Stimulated activated effector memory CD8-positive, alpha-beta T cell treated with anti-CD3 and anti-CD28 coated beads, Interleukin-12 subunit alpha, Interleukin-12 subunit beta, amount 100 ng/mL, for 72 hours (primary cell): ENCODE measurements at regions not wholly inside any gene's neighbourhood (a gene's known extent, or its start where the extent isn't known, plus 50 kb on each side); places are given as distances from the start of the nearest gene placed in this dataset.
A peak's percentile ranks its signal among the peaks of the same experiment; 100 is the strongest.

Experiments used
- ATAC-seq: fragments of 150-1000 bp; cut with Tn5 transposase; 2 replicates; pipeline ENCODE4 v1.10.0; 2021
- DNase-seq, 2 donors: peaks; one replicate each; pipeline ENCODE4 v3.0.0; 2021 to 2022; ENCODE audit warnings: low spot score in 2 of 2
- H3K27ac Mint-ChIP-seq: one replicate; pipeline ENCODE4 v1.8.0; 2022; ENCODE audit warnings: mild to moderate bottlenecking, mixed read lengths
- H3K36me3 Mint-ChIP-seq: one replicate; pipeline ENCODE4 v1.8.0; 2022; ENCODE audit warnings: mild to moderate bottlenecking, mixed read lengths
- H3K4me1 Mint-ChIP-seq: one replicate; pipeline ENCODE4 v1.8.0; 2022; ENCODE audit warnings: mixed read lengths
- H3K4me3 Mint-ChIP-seq: one replicate; pipeline ENCODE4 v1.8.0; 2022; ENCODE audit warnings: mild to moderate bottlenecking, mixed read lengths
- H3K9me3 Mint-ChIP-seq: one replicate; pipeline ENCODE4 v1.8.0; 2022; ENCODE audit warnings: mixed read lengths

- Mint-ChIP-seq H3K27ac (no peak overlapping the region), H3K4me1 (no peaks in the 10 kb centered on the region), H3K9me3 (peaks cover 9% of the 10 kb centered on the region), H3K4me3 (no peak overlapping the region), H3K36me3 (no peaks in the 10 kb centered on the region)
- ATAC-seq, result no peak
- DNase-seq, result no peak
Observed at GRCh38 chr9:23050548-23050947, 603.9 kb downstream of the DMRTA1 start.

- H3K4me1 Mint-ChIP-seq, result no peaks in the 10 kb centered on the region
- H3K36me3 Mint-ChIP-seq, result no peaks in the 10 kb centered on the region
- H3K4me3 Mint-ChIP-seq, result no peak overlapping the region
- ATAC-seq, result no peak
- DNase-seq, result no peak
- peaks cover 3% of the 10 kb centered on the region for H3K9me3 Mint-ChIP-seq
- no peak overlapping the region for H3K27ac Mint-ChIP-seq
Observed at GRCh38 chr9:23073136-23073535, 626.5 kb downstream of the DMRTA1 start.

- H3K27ac Mint-ChIP-seq, result no peak overlapping the region
- ATAC-seq, result no peak
- H3K36me3 Mint-ChIP-seq, result no peaks in the 10 kb centered on the region
- no peaks in the 10 kb centered on the region for H3K4me1 Mint-ChIP-seq
- no peak for DNase-seq
- peaks cover 9% of the 10 kb centered on the region for H3K9me3 Mint-ChIP-seq
- no peak overlapping the region for H3K4me3 Mint-ChIP-seq
Observed at GRCh38 chr9:23079798-23080197, 633.2 kb downstream of the DMRTA1 start.

GRCh38 chr9:23081377-23081776, 634.8 kb downstream of the DMRTA1 start:
- H3K4me1 Mint-ChIP-seq, result no peaks in the 10 kb centered on the region
- H3K4me3 Mint-ChIP-seq, result no peak overlapping the region
- ATAC-seq (no peak), DNase-seq (no peak)
- H3K27ac Mint-ChIP-seq, result no peak overlapping the region
- H3K9me3 Mint-ChIP-seq, result peaks cover 9% of the 10 kb centered on the region
- no peaks in the 10 kb centered on the region for H3K36me3 Mint-ChIP-seq

GRCh38 chr9:23088932-23089364, 642.3 kb downstream of the DMRTA1 start:
- H3K4me1 Mint-ChIP-seq, result no peaks in the 10 kb centered on the region
- H3K36me3 Mint-ChIP-seq, result no peaks in the 10 kb centered on the region
- peaks cover 15% of the 10 kb centered on the region for H3K9me3 Mint-ChIP-seq
- H3K27ac Mint-ChIP-seq, result no peak overlapping the region
- H3K4me3 Mint-ChIP-seq, result no peak overlapping the region
- DNase-seq (no peak), ATAC-seq (peak; percentile 40)

- no peak overlapping the region for H3K4me3 Mint-ChIP-seq
- H3K27ac Mint-ChIP-seq, result no peak overlapping the region
- peaks cover 12% of the 10 kb centered on the region for H3K9me3 Mint-ChIP-seq
- DNase-seq (no peak), ATAC-seq (no peak)
- H3K36me3 Mint-ChIP-seq, result no peaks in the 10 kb centered on the region
- H3K4me1 Mint-ChIP-seq, result no peaks in the 10 kb centered on the region
Observed at GRCh38 chr9:23117616-23118015, 671.0 kb downstream of the DMRTA1 start.

- peaks cover 9% of the 10 kb centered on the region for H3K9me3 Mint-ChIP-seq
- H3K27ac Mint-ChIP-seq, result no peak overlapping the region
- no peak for ATAC-seq
- no peaks in the 10 kb centered on the region for H3K36me3 Mint-ChIP-seq
- H3K4me3 Mint-ChIP-seq, result no peak overlapping the region
- no peak for DNase-seq
- H3K4me1 Mint-ChIP-seq, result no peaks in the 10 kb centered on the region
Observed at GRCh38 chr9:23120630-23121029, 674.0 kb downstream of the DMRTA1 start.

GRCh38 chr9:23123048-23123632, 676.5 kb downstream of the DMRTA1 start:
- H3K9me3 Mint-ChIP-seq, result peaks cover 11% of the 10 kb centered on the region
- H3K4me1 Mint-ChIP-seq, result no peaks in the 10 kb centered on the region
- no peaks in the 10 kb centered on the region for H3K36me3 Mint-ChIP-seq
- no peak overlapping the region for H3K27ac Mint-ChIP-seq
- DNase-seq (no peak), ATAC-seq (no peak)
- no peak overlapping the region for H3K4me3 Mint-ChIP-seq

- Mint-ChIP-seq H3K4me1 (no peaks in the 10 kb centered on the region), H3K36me3 (no peaks in the 10 kb centered on the region), H3K4me3 (no peak overlapping the region), H3K27ac (no peak overlapping the region), H3K9me3 (peaks cover 20% of the 10 kb centered on the region)
- DNase-seq (no peak), ATAC-seq (no peak)
Observed at GRCh38 chr9:23145467-23145866, 680.6 kb downstream of the ELAVL2 start.

GRCh38 chr9:23153058-23153457, 673.0 kb downstream of the ELAVL2 start:
- Mint-ChIP-seq H3K9me3 (peaks cover 11% of the 10 kb centered on the region), H3K4me1 (no peaks in the 10 kb centered on the region)

GRCh38 chr9:23160491-23160890, 665.5 kb downstream of the ELAVL2 start:
- H3K4me3 Mint-ChIP-seq, result no peak overlapping the region
- no peak for DNase-seq
- no peak for ATAC-seq
- no peaks in the 10 kb centered on the region for H3K4me1 Mint-ChIP-seq
- H3K27ac Mint-ChIP-seq, result no peak overlapping the region
- H3K36me3 Mint-ChIP-seq, result no peaks in the 10 kb centered on the region
- H3K9me3 Mint-ChIP-seq, result peaks cover 20% of the 10 kb centered on the region

More at GRCh38 chr9:23153058-23153457, 673.0 kb downstream of the ELAVL2 start:
- ATAC-seq, result no peak
- H3K27ac Mint-ChIP-seq, result no peak overlapping the region
- H3K4me3 Mint-ChIP-seq, result no peak overlapping the region
- H3K36me3 Mint-ChIP-seq, result no peaks in the 10 kb centered on the region
- DNase-seq, result no peak

- no peak for DNase-seq
- Mint-ChIP-seq H3K9me3 (peaks cover 24% of the 10 kb centered on the region), H3K4me1 (no peaks in the 10 kb centered on the region), H3K27ac (no peak overlapping the region), H3K36me3 (no peaks in the 10 kb centered on the region), H3K4me3 (no peak overlapping the region)
- peak; percentile 44 for ATAC-seq
Observed at GRCh38 chr9:23160952-23161469, 665.0 kb downstream of the ELAVL2 start.

GRCh38 chr9:23162789-23163188, 663.3 kb downstream of the ELAVL2 start:
- no peak for DNase-seq
- Mint-ChIP-seq H3K4me3 (no peak overlapping the region), H3K4me1 (no peaks in the 10 kb centered on the region), H3K27ac (no peak overlapping the region), H3K9me3 (peaks cover 28% of the 10 kb centered on the region), H3K36me3 (no peaks in the 10 kb centered on the region)
- no peak for ATAC-seq

- H3K9me3 Mint-ChIP-seq, result peaks cover 21% of the 10 kb centered on the region
Observed at GRCh38 chr9:23171479-23171878, 654.6 kb downstream of the ELAVL2 start.

GRCh38 chr9:23172206-23172605, 653.8 kb downstream of the ELAVL2 start:
- Mint-ChIP-seq H3K36me3 (no peaks in the 10 kb centered on the region), H3K27ac (no peak overlapping the region), H3K9me3 (peaks cover 20% of the 10 kb centered on the region), H3K4me3 (no peak overlapping the region), H3K4me1 (no peaks in the 10 kb centered on the region)
- ATAC-seq (no peak), DNase-seq (no peak)

More at GRCh38 chr9:23171479-23171878, 654.6 kb downstream of the ELAVL2 start:
- ATAC-seq (no peak), DNase-seq (no peak)
- no peak overlapping the region for H3K4me3 Mint-ChIP-seq
- H3K36me3 Mint-ChIP-seq, result no peaks in the 10 kb centered on the region
- no peaks in the 10 kb centered on the region for H3K4me1 Mint-ChIP-seq
- no peak overlapping the region for H3K27ac Mint-ChIP-seq

- H3K9me3 Mint-ChIP-seq, result peaks cover 25% of the 10 kb centered on the region
- DNase-seq (no peak), ATAC-seq (no peak)
- no peaks in the 10 kb centered on the region for H3K36me3 Mint-ChIP-seq
- H3K4me1 Mint-ChIP-seq, result no peaks in the 10 kb centered on the region
- no peak overlapping the region for H3K27ac Mint-ChIP-seq
- H3K4me3 Mint-ChIP-seq, result no peak overlapping the region
Observed at GRCh38 chr9:23172979-23173637, 652.9 kb downstream of the ELAVL2 start.
